CD4-positive, alpha-beta T cell treated with Interferon gamma for 1 hour (primary cell): ENCODE measurements at regions not wholly inside any gene's neighbourhood (a gene's known extent, or its start where the extent isn't known, plus 50 kb on each side); places are given as distances from the start of the nearest gene placed in this dataset.
"Not testable (repeated sequence)": the region's sequence is repeated elsewhere in the genome, so short reads cannot be mapped to it uniquely, and the experiment has no call there.

ENCODE experiments used
- DNase-seq: peaks from one replicate; pipeline ENCODE4 v3.0.0-alpha.2; 2020

DNA sequence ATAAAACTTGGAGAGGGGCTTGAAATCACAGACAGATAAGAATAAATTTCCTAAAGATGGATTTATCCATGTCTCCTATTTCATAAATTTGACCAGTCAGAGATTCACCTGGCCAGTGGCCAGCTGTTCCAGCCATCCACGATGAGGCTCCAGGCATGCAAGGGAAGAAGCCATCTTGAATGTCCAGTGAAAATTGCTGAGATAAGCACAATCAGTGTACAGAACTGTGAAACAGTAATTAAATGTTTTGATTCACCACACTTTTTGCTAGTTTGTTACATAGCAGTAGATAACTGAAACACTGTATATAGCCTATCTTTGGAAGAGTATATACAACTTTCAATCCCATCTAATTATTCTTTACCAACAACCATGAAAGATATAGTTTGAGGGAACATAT is 163.5 kb downstream of the HINT1 start:
- DNase-seq, result no peak

DNA sequence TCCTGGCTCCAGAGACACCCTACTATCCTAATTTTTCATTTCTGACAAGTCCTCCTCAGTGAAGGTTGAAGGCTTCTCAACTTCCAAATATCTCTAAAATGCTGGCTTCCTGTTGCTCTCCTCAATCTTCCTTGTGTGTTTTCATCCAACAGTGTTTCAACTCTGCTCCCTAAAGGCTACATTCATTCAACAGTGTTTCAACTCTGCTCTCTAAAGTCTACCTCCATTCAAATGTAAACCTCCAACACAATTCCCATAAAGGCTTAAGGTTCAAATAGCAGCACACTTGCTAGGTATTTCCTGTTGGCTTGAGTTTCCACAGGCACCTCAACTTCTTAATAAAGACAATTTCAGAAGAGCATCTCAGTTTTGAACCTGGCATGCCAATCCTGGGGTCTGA is 164.8 kb downstream of the HINT1 start:
- no peak for DNase-seq

DNA sequence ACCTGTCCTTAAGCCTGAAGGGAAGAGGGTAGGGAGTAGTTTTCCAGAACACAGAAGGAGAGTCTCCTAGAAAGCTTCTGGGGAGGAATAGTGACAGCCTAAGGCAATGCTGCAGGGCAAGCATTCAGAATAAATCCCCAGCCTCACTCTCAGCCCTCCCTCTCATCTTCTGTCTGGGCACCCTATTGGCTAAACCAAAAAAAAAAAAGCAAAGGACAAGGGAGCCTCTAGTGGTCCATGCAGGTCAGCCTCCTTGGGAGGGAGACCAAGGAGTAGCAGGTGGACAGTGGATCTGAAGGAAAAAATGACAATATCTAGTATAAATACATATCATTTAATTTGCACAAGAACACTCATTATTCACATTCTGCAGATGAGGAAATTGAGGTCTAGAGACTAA is 168.3 kb downstream of the HINT1 start:
- DNase-seq, result not testable (repeated sequence)

DNA sequence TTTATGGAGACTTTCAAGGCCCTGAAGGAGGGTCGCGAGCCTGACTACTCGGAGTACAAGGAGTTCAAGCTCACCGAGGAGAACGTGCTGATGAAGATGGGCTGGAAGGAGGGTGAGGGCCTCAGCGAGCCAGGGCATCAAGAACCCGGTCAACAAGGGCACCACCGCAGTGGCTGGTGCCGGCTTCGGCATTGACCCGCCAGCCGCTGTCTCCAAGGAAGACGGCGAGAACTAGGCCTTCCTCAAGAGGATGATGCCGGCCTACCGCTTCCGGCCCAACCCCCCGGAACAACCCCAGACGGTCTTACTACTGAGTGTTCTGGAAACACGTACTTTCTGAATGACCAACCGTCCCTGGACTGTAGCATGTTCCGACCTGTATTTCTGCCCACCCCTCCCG is 169.2 kb downstream of the HINT1 start:
- DNase-seq, result no peak

DNA sequence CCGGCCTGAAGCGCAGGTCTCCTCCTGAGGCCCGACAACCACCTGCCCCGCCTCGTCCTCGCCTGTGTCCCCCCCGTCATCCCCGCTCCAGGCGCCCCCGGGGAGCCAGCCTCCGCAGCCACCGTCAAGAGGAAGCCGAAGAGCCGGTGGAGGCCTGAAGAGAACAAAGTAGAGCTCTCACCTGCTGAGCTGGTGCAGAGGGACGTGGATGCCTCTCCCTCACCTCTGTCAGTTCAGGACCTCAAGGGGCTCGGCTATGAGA is 169.9 kb downstream of the HINT1 start:
- DNase-seq, result no peak

DNA sequence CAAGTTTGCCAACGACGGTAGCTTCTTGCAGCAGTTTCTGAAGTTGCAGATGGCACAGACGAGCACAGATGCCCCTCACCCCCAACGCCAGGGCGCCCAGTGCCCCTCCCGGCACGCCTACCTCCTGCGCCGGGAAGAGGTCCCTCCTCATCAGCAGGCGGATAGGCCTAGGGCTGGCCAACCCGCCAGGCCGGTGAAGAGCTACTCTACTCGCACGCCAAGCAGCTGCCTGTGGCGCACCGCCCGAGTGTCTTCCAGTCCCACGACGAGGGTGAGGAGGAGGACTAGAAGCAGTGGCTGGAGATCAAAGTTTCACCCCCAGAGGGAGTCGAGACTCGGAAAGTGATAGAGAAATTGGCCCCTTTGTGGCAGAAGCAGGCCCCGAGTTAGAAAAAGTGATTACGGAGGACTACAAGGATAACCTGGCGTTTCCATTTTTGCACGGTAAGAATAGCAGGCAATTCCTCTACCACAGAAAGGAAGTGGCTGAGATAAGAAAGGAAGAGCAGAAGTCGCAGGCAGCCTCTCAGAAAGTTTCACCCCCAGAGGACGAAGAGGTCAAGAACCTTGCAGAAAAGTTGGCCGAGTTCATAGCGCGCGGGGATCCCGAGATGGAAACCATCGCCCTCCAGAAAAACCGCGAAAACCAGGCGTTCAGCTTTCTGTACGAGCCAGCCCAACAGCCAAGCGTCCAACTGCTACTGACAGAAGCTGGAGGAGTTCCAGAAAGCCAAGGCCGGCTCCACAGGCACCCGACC is 170.4 kb downstream of the HINT1 start:
- no peak for DNase-seq

DNA sequence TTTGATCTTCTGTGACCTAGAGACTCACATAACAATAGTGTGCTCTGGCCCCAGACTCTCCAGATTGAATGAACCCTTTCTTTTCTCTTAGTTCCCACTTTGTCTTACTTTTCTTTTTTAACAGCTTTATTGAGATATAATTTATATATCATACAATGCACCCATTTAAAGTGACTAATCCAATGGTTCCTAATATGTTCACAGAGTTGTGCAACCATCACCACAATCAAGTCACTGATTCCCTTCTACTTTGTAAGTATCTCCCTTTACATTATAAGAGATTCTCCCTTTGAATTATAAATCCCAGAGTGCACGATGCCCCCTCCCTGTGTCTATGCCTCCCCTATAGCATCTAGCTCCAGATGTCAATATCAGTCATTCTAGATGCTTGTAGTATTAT is 172.4 kb downstream of the HINT1 start:
- DNase-seq, result no peak

DNA sequence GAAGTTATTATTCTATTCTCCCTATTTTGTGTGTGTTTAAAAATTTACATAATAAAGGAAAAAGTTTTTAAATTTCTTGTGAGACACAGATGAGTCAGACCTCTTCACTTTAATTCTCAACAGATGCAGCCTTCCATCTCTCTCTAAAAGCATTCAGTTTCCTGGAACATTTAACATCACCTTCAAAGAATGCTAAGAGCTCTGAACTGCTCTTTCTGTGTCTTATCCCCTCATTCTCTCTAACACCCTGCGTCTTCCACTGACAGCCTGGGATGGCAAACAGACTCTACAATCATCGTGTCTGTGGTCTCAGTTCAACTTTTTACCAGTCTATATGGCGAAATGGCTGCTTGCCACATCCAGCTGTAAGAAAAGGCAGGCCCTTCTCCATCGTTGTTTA is 173.0 kb downstream of the HINT1 start:
- DNase-seq, result no peak

DNA sequence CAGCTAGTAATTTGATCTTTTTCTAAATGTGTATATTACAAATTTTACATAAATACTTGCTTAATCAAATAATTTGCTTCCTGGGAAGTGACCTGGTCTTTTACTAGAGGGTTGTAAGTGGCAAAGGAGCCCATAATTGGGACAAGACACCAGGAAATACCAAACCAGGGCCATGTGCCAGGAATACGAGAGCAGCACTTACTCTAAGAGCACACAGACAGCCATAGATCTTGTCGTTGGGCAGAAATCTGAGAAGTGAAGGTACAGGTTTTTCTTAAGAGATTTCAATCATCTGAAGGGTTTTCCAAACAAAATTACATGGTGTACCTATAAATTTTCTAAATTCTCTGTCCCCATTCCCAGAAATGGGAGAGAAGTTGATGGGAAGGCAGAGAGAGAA is 179.3 kb downstream of the HINT1 start:
- DNase-seq, result no peak

DNA sequence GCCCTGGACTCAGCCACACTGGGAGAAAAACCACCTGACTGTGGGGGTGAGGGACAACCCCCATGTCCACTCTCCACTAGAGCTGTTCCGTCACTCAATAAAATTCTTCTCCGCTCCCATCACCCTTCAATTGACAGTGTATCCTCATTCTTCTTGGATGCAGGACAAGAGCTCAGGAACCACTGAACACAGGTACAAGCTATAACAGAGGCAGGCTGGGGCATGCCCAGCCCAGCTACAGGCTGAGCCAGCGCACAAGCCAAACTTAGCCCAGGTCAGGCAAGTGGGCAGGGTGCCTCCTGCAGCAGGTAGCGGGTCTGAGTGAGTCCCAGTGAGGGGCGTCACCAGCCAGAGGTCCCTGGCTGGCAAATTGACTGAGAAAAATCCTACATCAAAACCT is 183.4 kb downstream of the HINT1 start:
- DNase-seq, result no peak

DNA sequence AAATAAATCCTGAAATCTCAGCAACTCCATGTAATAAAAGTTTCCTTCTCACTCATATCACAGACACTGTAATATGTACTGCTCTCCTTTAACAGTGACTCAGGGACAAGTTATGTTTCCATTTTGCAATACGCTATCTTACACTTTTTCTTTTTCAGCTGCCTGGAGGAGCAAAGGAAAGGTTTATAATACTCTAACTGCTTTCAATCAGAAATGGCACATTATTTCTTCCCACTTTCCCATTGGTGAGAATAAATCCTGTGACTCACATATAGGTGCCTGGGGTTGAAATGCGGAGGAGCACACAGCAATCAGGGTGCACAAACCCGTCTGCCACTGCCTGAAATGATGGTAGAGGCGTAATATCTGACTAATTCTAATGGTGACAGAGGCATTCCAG is 186.6 kb downstream of the HINT1 start:
- no peak for DNase-seq

DNA sequence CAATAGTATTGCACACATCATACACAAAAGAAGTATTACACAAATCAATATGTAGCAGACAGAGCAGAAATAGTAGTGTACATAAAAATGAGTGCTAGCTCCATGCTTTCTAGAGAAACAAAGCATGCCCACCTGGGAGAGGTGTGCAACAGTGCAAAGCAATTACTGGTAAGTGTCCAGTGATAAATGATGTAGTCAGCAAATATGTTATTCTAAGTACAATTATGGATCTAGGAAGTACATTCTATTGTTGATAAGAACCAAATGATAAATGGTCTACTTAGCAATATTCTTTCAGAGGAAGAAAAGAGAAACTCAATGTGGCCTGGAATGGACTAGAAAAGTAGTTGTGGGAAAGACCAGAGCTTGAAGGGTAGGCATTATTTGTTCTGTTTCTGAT is 188.6 kb downstream of the HINT1 start:
- no peak for DNase-seq

DNA sequence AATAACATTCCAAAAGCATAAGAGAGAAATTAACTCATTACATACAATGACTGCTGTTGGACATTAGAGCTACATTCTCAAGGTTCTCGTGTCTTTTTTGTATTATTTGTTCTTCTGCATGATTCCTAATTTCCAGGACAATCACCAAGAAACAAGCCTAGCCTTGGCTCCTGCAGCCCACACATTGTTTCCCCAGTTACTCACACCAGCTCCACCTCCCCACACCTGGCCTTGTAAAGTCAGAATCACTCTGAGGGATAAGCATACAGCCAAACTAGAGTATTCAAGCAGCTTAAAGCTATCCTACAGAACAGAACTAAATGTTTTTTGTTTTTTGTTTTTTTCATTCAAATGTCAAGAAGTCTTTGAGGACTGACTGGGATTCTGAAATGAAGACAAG is 189.2 kb downstream of the HINT1 start:
- no peak for DNase-seq

DNA sequence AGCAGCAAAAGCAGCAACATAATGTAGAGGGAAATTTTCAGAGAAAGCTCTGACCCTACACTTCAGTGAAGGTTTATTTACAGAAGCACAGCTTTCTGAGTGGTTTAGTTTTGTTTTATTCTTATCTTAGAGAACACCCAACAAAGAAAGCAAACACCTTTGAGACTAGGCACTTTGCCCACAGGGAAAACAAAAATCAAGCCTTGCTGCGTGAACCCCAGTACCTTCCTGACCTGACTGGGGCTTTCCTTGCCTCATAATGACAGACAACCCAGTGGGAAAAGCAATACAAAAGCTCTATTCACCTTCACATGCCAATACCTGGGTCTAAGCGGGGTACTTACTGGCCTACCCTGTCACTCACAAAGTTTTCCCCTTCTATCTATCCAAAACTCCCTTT is 189.8 kb downstream of the HINT1 start:
- DNase-seq, result no peak

DNA sequence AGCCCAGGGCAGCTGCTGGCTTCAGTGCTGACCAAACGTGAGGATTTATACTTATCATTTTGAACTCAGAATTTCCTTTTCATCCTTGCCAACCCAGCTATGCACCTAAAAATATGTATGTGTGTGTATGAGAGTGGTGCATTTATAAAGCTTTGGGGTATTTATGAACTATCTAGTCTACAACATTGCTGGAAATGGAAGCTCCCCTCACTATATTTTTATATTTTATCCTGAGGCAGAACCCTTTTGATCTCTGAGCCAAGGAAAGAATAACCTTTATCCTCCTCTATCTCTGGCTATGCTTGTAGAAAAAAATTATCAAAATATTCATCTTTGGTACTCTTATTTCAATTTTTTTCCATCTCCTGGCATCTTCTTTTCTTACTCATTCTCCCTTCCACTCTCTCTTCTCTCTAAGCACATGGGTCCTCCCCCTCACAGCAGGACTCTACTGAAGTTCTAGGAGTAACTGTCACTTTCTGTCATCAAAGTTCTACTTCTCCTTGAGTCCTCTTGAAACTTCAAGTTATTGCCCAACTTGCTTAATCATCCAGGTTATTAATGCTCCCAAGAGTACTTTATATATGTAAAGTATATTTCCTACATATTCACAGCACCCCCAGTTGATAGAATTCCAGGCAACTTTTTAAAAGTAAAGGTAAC is 190.9 kb downstream of the HINT1 start:
- no peak for DNase-seq

DNA sequence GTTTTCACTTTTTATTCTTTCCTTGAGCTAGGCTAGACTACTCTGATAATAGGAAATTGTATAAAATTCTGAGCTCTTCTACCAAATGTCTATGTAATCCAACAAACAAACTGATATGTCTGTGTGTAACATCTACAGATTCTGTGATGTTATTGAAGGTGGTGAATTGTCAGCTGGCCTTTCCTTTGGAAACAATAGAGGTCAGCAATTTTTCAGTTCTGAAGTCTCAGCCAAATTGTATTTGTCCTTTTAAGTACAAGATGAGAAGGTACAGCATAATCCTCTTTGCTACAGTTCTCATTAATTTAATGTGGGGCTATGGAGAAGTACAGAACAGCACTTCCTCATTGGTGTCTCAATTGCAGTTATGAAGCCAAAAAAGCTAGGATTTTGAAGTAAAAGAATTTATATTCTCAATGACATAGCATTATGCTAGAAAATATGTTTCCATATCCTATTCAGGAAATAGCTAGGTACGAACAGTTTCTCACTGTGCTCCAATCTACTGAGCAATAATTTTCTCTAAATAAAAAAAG is 198.0 kb downstream of the HINT1 start:
- DNase-seq, result no peak

DNA sequence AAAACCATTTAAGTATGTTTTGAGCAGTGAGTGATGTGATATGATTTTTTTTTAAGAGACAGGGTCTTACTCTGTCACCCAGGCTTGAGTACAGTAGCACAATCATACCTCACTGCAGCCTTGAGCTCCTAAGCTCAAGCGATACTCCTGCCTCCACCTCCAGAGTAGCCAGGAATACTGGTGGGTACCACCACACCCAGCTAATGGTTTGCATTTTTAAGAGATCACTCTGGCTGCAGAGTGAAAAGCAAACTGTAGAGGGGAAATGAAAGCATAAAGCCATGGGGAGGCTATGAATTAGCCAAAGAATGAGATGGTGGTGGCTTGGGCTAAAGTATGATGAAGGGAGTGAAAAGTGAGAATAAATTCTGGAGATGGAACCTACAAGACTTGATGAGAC is 199.1 kb downstream of the HINT1 start:
- no peak for DNase-seq

DNA sequence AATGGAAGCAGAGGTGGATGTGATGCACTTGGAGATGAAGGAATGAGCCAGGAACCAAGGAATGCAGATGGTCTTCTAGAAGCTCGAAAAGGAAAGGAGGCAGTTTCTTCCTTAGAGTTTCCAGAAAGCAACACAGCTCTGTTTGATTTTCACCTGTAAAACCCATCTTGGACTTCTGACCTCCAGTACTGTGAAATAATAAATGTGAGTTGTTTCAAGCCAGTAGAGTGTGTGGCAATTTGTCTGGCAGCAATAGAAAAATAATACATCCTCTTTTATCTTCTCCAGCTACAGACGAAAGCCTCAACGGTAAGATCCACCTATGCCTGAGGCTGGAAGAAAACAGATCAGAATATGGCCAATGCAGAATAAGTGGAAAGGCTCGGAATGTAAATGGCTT is 199.7 kb downstream of the HINT1 start:
- DNase-seq, result no peak

DNA sequence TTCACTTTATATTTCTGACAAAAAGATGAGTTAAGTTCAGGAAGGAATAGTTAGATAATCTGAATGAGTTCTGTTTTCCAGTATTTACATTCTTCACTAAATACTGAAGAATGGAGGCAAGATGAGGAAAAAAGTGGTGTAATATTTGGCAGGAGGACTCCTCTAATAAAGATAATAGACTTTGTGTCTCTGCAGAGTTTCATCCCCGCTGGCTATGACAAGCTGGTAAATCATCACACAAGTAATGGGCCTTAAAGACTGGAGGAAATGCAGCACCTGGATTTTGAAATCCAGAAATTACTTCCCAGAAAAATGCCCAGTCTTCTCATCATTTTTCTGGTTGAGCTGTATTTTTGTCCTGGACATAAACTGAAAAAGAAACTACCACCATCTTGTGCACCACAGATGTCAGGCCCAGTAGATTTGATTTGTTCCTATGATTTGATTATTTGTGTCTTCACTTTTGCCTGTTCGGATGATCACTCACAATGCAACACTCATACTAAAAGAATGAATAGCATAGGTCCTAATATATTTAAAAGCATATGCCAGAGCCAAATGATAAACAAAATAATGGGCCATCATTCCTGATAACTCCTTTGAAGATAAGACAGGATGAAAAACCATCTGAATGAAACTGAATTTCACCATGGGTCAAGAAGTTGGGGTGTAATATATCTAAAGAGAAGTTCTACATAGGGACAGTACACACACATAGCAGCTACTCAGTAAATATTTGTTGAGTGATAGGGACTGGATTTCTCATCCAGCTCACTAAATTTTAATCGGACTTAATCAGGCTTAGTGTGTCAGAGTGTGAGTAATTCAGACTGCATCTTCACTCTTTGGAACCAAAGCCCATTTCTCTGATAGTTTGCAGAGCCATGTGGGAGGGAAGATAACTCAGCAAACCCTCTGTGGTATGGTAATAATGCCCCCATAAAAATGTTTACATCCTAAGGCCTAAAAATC is 200.5 kb downstream of the HINT1 start:
- DNase-seq, result no peak

DNA sequence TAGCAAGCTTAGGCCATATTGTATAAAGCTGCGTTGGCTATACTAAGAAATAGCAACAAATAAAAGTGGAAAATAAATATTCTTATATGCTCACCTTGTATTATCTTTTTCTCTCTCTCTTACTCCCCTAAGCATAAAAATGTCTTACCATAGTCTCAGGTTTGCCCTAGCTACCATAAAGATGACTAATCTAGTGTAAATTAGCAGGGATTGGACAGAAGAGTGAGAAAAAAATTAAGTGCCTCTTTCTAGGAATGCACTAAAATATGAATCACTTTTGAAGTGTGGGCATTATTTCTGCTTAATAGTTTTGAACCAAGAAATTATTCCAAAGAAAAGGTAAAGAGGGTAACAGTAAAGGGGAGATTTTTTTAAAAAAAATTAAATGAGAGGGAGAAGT is 201.3 kb downstream of the HINT1 start:
- DNase-seq, result no peak

DNA sequence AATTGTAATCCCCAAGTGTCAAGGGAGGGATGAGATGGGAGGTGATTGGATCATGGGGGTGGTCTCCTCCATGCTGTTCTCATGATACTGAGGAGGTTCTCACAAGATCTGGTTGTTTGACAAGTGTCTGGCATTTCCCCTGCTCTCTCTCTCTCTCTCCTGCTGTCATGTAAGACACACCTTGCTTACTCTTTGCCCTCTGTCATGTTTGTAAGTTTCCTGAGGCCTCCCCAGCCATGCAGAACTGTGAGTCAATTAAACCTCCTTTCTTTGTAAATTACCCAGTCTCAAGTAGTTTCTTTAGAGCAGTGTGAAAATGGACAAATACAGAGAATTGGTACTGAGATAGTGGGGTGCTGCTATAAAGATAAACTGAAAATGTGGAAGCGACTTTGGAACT is 207.9 kb downstream of the HINT1 start:
- no peak for DNase-seq

DNA sequence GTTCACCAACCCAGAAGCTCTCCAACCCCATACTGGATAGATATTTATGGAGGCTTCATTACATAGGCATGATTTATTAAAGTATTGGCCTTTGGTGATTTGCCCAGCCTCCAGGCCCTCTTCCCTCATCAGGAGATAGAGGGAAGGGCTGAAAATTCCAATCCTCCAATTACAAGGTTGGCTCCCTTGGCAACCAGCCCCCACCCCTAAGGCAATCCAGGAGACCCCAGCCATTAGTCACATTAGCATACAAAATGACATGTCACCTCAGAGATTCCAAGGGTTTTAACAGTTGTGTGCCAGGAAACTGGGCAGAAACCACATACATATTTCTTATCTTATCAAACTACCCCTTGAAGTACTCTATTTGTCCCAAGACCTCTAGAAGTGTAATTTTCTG is 210.0 kb downstream of the HINT1 start:
- DNase-seq, result no peak

DNA sequence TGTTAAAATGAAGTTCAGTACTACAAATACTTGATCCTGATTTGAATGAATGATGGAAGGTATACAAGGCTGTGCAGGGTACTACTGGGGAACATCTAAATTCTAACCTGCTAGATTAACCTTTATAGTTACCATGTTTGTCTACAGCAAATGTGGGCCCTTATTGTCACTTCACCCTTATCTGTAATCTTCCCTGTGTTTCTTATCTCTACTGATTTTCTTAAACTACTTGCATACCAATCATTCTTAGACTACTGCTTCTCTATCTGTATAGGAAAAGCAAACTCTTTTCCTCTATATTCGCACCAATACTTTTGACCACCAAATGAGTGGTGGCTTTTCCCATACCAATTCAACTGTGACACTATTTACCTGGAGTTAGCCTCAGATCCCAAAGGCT is 210.7 kb downstream of the HINT1 start:
- DNase-seq, result no peak

DNA sequence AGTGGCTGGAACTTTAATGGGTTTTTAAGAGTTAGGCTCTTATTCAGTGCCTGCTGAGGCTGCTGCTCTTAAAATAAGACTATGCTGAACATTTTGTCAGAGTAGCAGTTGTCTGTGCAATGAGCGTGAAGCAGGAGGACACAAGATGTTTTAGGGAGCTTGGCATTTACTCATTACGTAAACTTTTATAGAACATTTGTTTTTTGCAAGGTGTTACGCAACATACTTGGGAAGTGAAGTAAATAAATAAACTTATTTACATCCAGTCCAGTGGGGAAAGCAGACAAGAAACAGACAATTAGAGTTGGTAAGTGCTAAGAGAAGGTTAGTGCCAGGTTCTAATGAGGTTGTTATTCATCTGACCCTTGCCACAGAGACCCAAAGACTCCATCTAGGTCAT is 226.0 kb downstream of the HINT1 start:
- no peak for DNase-seq
